A549 (cell line): ENCODE measurements at regions not wholly inside any gene's neighbourhood (a gene's known extent, or its start where the extent isn't known, plus 50 kb on each side); places are given as distances from the start of the nearest gene placed in this dataset.

Experiments used
- CEBPB ChIP-seq, 2 experiments: fragments of >200 bp in 1 of 2; sonication (Bioruptor Twin) in 1 of 2; formaldehyde crosslinking in 1 of 2; IDR thresholded peaks; 2 replicates each; pipeline ENCODE4 v1.6.1; 2012 to 2016
- HDAC2 ChIP-seq: fragments of 200-600 bp; sonication (generic); IDR thresholded peaks from 2 replicates; pipeline ENCODE4 v1.6.1; 2016
- HES2 ChIP-seq: fragments of >200 bp; sonication (Bioruptor Twin); formaldehyde crosslinking; IDR thresholded peaks from 2 replicates; pipeline ENCODE4 v1.6.1; 2016
- HOXA7 ChIP-seq: fragments of 250-450 bp; sonication (Bioruptor Pico); IDR thresholded peaks from 2 replicates; pipeline ENCODE4 v1.5.0; 2020; ENCODE audit warnings: mild to moderate bottlenecking, moderate library complexity
- HOXB13 ChIP-seq: fragments of 250-450 bp; sonication (Bioruptor Pico); IDR thresholded peaks from 2 replicates; pipeline ENCODE4 v1.5.0; 2020; ENCODE audit warnings: low read depth, mild to moderate bottlenecking, moderate library complexity
- PHF8 ChIP-seq: fragments of 200-600 bp; sonication (generic); IDR thresholded peaks from 2 replicates; pipeline ENCODE4 v1.6.1; 2016; ENCODE audit warnings: low read depth, mild to moderate bottlenecking, antibody characterized with exemption, moderate library complexity, borderline replicate concordance
- POLR2A ChIP-seq: IDR thresholded peaks from 2 replicates; pipeline ENCODE4 v1.6.1; 2012; ENCODE audit warnings: mild to moderate bottlenecking, low read length
- RAD21 ChIP-seq, 2 experiments: fragments of >200 bp in 1 of 2; sonication (Bioruptor Twin) in 1 of 2; formaldehyde crosslinking in 1 of 2; IDR thresholded peaks in 1 of 2; conservative IDR thresholded peaks in 1 of 2; 2 replicates in 1 of 2; 3 replicates in 1 of 2; pipeline ENCODE4 v1.6.1; 2012 to 2018; ENCODE audit warnings: inconsistent platforms in 1 of 2
- RFX5 ChIP-seq: fragments of 450-650 bp; IDR thresholded peaks from 2 replicates; pipeline ENCODE4 v1.7.1; 2014; ENCODE audit warnings: antibody characterized with exemption, mild to moderate bottlenecking, moderate library complexity
- SMC3 ChIP-seq: fragments of >200 bp; sonication (Bioruptor Twin); formaldehyde crosslinking; IDR thresholded peaks from 3 replicates; pipeline ENCODE4 v1.6.1; 2018; ENCODE audit warnings: inconsistent platforms
- TF ChIP-seq, protein P1 (sequence below): fragments of >200 bp; sonication (Bioruptor Twin); formaldehyde crosslinking; IDR thresholded peaks from 3 replicates; pipeline ENCODE4 v1.5.1; 2016

- no peak for TF ChIP-seq CEBPB (IDR thresholded peaks at IDR 0.05)
- TF ChIP-seq, protein P1, sequence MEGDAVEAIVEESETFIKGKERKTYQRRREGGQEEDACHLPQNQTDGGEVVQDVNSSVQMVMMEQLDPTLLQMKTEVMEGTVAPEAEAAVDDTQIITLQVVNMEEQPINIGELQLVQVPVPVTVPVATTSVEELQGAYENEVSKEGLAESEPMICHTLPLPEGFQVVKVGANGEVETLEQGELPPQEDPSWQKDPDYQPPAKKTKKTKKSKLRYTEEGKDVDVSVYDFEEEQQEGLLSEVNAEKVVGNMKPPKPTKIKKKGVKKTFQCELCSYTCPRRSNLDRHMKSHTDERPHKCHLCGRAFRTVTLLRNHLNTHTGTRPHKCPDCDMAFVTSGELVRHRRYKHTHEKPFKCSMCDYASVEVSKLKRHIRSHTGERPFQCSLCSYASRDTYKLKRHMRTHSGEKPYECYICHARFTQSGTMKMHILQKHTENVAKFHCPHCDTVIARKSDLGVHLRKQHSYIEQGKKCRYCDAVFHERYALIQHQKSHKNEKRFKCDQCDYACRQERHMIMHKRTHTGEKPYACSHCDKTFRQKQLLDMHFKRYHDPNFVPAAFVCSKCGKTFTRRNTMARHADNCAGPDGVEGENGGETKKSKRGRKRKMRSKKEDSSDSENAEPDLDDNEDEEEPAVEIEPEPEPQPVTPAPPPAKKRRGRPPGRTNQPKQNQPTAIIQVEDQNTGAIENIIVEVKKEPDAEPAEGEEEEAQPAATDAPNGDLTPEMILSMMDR: no peak
- TF ChIP-seq RAD21 (conservative IDR thresholded peaks at IDR 0.05 in 1 of 2, IDR thresholded peaks at IDR 0.05 in 1 of 2): no peak
- TF ChIP-seq HDAC2: no peak
- TF ChIP-seq SMC3: no peak
- no peak for TF ChIP-seq POLR2A
- TF ChIP-seq PHF8: no peak
- TF ChIP-seq HOXA7 (CRISPR knock-in tag): no peak
- no peak for TF ChIP-seq HES2
- TF ChIP-seq RFX5: no peak
- no peak for TF ChIP-seq HOXB13 (CRISPR knock-in tag)
These were observed 144.9 kb downstream of the HAPSTR1 start for GRCh38 chr16:9236319-9236718.
